ENCODE measurements at regions not wholly inside any gene's neighbourhood (a gene's known extent, or its start where the extent isn't known, plus 50 kb on each side); places are given as distances from the start of the nearest gene placed in this dataset.

DNA sequence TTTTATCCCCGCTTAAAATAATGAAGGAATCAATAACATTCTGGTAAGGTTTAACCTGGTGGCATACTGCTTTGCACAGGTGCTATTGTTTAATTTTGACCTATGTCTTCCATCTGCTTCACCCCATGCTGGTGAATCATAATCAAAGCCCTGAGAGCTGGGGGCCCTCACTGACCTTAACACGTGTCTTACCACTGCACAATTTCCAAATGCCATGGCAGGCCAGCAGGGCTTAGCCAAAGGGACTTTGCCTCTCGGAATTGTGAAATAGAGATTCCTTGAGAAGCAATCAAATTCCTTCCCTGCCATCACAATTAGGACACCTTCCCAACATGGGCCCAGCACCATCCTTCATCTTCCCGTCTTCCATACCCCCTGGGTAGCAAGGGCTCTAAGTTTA lies 242.6 kb upstream of the THBS1 start:
- H3K9me3 Mint-ChIP-seq, result no peaks in the 10 kb centered on the region
- no peak overlapping the region for H3K4me3 Mint-ChIP-seq
- no peaks in the 10 kb centered on the region for H3K4me1 Mint-ChIP-seq
- DNase-seq (ENCODE audit: low spot score in 2 of 2) (no peak), ATAC-seq (no peak)
- H3K27ac Mint-ChIP-seq, result no peak overlapping the region
- no peaks in the 10 kb centered on the region for H3K36me3 Mint-ChIP-seq

DNA sequence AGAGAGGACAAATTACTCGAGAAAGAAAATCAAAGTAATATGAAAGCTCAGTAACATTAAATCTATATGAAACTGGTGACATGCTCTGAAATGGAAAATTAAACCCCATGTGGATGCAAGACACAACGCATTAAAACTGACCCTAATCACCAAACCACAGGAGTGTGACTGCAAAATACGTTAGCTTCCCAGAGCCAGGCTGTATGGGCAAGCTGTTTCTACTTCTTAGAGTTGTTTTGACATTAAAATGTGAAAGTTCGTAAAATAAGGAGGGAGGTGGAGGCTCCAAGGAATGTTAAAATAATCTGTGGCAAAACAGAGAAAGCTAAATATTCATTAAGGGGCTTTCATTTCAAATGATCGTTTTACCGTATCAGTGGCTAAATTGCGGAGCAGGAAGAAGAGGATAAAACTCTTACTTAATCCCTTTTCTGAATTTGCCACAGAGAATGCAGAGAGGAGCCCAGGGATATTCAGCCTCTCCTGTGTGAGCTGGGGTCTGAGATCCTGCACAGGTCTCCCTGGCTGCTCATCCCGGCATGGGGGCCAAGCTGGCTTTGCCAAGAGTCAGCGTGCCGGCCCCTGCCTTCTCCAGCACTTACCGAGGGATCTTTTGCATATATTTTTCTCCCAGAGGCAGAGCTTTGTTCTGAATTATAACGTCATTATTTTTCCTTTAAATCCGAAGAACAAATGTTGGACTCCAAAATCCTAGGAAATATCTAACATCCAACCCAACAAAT lies 239.8 kb upstream of the THBS1 start:
- no peak for ATAC-seq
- no peaks in the 10 kb centered on the region for H3K9me3 Mint-ChIP-seq
- no peak overlapping the region for H3K4me3 Mint-ChIP-seq
- DNase-seq (ENCODE audit: low spot score in 2 of 2), result no peak
- H3K36me3 Mint-ChIP-seq, result no peaks in the 10 kb centered on the region
- no peak overlapping the region for H3K27ac Mint-ChIP-seq
- H3K4me1 Mint-ChIP-seq, result no peaks in the 10 kb centered on the region

DNA sequence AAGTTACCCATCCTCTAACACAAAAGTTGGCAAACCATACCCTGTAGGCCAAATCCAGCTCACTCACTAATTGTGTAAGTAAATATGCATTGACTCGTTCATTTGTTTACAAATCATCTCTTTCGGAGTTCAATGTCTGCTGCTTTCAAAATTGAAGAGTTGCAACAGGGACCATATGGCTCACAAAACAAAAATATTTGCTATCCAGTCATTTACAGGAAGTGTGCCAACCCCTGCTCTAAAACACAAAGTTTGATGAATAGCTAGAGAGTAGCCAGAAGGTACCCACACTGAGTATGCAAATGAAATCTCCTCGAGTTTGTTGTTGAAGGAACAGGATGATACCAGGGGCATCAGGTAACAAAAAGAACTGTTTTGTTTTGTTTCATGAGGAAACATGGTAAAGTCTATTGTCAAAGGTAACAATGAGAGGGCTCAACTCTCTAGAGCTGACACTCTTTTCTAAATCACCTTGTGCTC lies 236.2 kb upstream of the THBS1 start:
- Mint-ChIP-seq H3K4me3 (no peak overlapping the region), H3K27ac (no peak overlapping the region), H3K4me1 (no peaks in the 10 kb centered on the region), H3K36me3 (no peaks in the 10 kb centered on the region), H3K9me3 (no peaks in the 10 kb centered on the region)
- ATAC-seq (no peak), DNase-seq (ENCODE audit: low spot score in 2 of 2) (no peak)

DNA sequence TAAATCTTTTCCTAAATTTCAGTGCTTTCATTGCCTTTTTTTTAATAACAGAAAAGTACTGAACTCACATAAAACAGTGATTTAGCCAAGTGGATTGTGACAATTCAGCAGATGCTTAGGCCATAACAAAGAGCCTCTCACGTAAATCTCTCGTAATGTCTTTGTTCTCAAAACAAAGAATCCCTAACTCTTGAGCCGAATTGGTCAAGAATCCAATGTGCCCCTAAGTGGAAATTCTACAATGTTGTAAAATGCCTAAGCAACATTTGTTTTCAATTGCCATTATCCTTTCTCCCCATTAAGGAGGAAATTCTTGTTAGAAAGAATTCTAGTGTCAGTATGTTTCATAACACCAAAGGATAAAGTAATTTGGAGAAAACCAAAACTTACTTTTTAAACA lies 235.7 kb upstream of the THBS1 start:
- no peak overlapping the region for H3K27ac Mint-ChIP-seq
- ATAC-seq (no peak), DNase-seq (ENCODE audit: low spot score in 2 of 2) (no peak)
- no peaks in the 10 kb centered on the region for H3K36me3 Mint-ChIP-seq
- H3K4me1 Mint-ChIP-seq, result no peaks in the 10 kb centered on the region
- H3K4me3 Mint-ChIP-seq, result no peak overlapping the region
- H3K9me3 Mint-ChIP-seq, result no peaks in the 10 kb centered on the region

DNA sequence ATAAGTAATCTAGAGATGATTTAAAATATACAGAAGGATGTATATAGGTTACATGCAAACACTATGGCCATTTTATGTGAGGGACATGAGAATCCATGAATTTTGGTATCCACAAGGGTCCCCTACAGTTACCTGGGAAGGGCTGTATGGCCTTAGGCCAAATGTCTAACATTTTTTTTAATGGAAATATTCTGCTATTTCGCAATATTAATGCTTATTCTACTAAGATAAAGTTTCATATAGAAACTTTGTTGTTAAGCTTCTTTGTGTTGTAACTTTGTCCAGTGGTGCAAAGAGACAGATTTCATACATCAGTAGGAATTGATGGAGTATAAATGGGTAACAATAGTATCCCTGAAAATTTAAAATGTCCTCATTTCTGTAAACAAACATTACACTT lies 233.4 kb upstream of the THBS1 start:
- H3K4me1 Mint-ChIP-seq, result no peaks in the 10 kb centered on the region
- no peak for DNase-seq (ENCODE audit: low spot score in 2 of 2)
- ATAC-seq, result no peak
- no peaks in the 10 kb centered on the region for H3K9me3 Mint-ChIP-seq
- H3K36me3 Mint-ChIP-seq, result no peaks in the 10 kb centered on the region
- H3K27ac Mint-ChIP-seq, result no peak overlapping the region
- H3K4me3 Mint-ChIP-seq, result no peak overlapping the region

DNA sequence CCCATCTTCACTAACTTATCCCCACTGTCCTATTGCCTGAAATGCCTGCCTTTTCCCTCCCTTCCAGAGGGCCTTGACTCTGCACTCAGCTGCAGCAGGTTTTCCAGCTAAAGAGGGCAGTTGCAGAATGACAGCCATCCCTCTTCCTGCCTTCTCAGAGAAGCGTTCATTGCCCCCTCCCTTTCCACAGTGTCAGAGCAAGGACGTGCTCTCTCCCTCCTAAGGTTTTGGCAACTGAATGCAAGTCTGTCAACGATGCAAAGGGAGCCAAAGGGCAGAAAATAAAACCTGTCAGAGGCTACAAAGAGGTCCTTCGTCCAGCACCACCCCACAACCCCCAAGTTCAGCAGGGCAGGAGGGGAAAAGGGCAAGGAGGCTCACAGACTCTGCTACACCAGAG lies 230.1 kb upstream of the THBS1 start:
- H3K36me3 Mint-ChIP-seq, result no peaks in the 10 kb centered on the region
- H3K27ac Mint-ChIP-seq, result no peak overlapping the region
- H3K4me1 Mint-ChIP-seq, result no peaks in the 10 kb centered on the region
- ATAC-seq, result no peak
- DNase-seq (ENCODE audit: low spot score in 2 of 2), result no peak
- no peak overlapping the region for H3K4me3 Mint-ChIP-seq
- no peaks in the 10 kb centered on the region for H3K9me3 Mint-ChIP-seq

DNA sequence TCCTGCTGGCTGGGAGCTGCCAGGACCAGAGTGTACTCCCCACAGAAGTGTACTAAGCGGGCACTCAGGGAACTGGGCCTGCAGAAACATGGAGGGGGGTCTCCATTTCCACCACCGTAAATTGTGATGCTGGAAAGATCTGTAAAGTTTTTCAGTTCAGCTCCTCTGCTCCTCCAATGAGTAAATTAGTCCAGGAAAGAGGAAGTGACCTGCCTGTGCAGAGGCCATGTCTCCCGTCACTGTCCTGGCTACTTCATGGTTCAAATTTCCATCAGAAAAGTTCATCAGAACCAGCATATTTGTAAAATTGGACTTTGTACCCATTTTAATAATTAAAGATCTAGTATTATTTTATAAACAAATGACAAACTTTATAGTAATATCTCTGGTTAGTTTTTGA lies 226.7 kb upstream of the THBS1 start:
- H3K27ac Mint-ChIP-seq, result no peak overlapping the region
- DNase-seq (ENCODE audit: low spot score in 2 of 2) (no peak), ATAC-seq (no peak)
- H3K4me3 Mint-ChIP-seq, result no peak overlapping the region
- H3K4me1 Mint-ChIP-seq, result no peaks in the 10 kb centered on the region
- no peaks in the 10 kb centered on the region for H3K36me3 Mint-ChIP-seq
- H3K9me3 Mint-ChIP-seq, result no peaks in the 10 kb centered on the region

DNA sequence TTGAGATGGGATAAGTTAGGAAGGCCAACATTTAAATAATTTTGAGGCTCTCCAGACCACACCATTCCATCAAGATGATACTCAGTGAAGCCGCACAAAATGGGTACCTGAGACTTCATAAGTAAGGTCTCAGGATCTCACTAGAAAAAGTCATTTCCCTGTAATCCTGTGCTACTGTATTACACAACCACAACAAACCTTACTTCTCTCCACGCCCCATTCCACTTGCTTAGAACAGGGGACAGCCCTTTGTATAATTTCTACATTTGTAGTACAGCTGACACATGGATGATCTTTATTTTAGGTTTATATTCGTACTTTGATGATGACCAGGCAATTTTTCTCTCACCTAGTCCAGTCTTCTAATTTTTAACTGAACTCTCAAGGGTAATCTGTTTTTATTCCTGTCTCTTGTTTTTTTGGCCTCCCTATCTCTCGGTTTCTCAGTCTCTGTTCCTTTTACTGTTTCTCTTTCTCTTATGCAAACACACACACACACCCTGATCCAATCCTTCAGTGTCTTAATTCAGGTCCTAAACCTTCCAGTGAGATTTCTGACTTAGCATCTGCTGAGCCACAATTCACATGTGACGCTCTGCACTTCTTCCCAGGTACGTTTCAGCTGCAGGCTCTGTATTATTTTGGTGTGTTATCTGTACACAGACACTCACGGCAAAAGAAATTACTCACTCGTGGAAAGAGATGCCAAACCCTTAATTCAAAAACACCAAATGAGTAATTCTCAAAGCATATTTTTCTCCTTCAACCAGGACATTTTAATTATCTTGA lies 223.2 kb upstream of the THBS1 start:
- H3K4me3 Mint-ChIP-seq, result no peak overlapping the region

DNA sequence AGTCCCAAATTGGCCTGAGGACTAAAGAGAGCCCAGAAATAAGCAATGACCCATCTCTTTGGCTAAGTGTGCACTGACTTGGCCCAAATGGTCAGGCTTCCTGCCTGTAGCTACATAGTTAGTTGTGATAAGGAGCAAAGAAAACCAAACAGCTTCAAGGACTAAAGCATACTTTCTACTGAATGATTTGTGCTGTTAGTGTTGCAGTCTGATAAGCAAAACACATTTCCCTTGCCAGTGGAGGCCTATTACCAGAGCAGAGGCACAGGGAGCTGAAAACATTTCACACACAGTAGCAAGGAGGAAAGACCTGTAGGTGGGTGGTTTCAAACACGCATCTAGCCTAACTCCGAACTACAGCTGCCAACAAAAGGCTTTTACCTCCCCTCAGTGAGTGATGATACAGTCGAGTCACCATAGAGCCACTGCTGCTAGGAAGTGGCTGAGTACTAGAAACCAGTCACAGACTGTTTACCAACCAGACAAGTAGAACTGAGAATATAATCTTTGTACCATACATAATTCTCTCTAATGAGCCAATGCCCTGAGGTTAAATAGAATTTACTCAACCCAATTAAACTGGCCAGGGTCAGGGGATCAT lies 222.3 kb upstream of the THBS1 start:
- DNase-seq (ENCODE audit: low spot score in 2 of 2) (no peak), ATAC-seq (no peak)
- H3K36me3 Mint-ChIP-seq, result no peaks in the 10 kb centered on the region
- H3K27ac Mint-ChIP-seq, result no peak overlapping the region
- no peak overlapping the region for H3K4me3 Mint-ChIP-seq
- H3K9me3 Mint-ChIP-seq, result no peaks in the 10 kb centered on the region
- H3K4me1 Mint-ChIP-seq, result no peaks in the 10 kb centered on the region

More for the DNA sequence above, 223.2 kb upstream of the THBS1 start:
- DNase-seq (ENCODE audit: low spot score in 2 of 2) (no peak), ATAC-seq (no peak)
- H3K27ac Mint-ChIP-seq, result no peak overlapping the region
- H3K4me1 Mint-ChIP-seq, result no peaks in the 10 kb centered on the region
- no peaks in the 10 kb centered on the region for H3K36me3 Mint-ChIP-seq
- no peaks in the 10 kb centered on the region for H3K9me3 Mint-ChIP-seq

DNA sequence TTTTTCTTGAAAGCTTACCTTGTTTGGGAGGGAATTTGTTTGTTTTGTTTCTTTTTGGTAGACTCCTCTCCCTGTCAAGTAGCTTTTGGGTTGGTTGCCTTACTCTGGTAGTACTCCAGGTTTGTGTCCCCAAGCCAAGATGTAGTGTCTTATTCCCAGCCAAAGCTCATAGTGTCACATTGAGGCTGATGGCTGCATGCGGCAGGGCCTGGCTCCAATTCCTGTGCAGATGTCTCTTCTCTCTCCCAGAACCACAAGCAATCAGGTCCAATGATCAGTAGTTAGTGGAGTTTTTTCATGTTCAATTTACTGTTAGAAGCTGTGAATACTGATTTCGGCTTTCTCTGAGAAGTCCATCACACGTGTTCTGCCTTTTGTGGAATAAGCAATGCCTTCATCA lies 221.1 kb upstream of the THBS1 start:
- H3K4me1 Mint-ChIP-seq, result no peaks in the 10 kb centered on the region
- no peak overlapping the region for H3K4me3 Mint-ChIP-seq
- DNase-seq (ENCODE audit: low spot score in 2 of 2), result no peak
- no peak overlapping the region for H3K27ac Mint-ChIP-seq
- no peak for ATAC-seq
- no peaks in the 10 kb centered on the region for H3K9me3 Mint-ChIP-seq
- H3K36me3 Mint-ChIP-seq, result no peaks in the 10 kb centered on the region

DNA sequence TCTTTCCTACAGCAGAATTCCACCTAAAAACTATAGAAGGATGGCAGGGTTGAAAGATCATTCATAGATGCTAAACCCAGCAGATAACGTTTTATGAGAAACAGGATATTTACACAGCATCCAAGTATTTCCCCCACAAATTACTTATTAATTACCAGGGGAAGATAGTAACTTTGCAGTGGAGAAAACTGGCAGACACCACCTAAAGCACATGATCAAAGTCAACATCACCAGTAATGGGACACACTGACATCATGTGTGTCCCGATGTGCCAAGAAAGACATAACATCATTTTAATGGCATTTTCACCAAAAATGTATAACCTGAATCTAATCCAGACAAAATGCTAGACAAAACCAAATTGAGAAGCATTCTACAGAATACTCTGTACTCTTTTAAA lies 220.4 kb upstream of the THBS1 start:
- Mint-ChIP-seq H3K27ac (no peak overlapping the region), H3K4me1 (no peaks in the 10 kb centered on the region), H3K9me3 (no peaks in the 10 kb centered on the region), H3K36me3 (no peaks in the 10 kb centered on the region), H3K4me3 (no peak overlapping the region)
- ATAC-seq, result no peak
- DNase-seq (ENCODE audit: low spot score in 2 of 2), result no peak

DNA sequence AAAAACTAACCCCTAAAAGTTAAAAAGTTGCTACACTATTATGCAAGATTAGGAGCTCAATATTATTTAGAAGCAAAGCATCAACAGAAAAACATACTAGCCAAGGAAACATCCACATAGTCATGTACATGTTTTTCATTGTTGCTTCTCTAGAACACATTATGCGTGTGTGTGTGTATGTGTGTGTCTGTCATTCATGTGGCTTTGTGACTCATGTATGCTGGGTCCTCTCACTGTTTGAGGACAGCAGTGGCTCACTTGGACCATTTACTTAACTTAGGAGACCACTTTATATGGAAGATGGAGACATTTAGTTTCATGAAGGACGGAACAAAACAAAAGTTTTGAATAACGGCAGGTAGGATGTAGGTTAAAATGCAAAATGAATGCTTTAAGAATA lies 219.4 kb upstream of the THBS1 start:
- DNase-seq (ENCODE audit: low spot score in 2 of 2), result no peak
- no peak overlapping the region for H3K4me3 Mint-ChIP-seq

DNA sequence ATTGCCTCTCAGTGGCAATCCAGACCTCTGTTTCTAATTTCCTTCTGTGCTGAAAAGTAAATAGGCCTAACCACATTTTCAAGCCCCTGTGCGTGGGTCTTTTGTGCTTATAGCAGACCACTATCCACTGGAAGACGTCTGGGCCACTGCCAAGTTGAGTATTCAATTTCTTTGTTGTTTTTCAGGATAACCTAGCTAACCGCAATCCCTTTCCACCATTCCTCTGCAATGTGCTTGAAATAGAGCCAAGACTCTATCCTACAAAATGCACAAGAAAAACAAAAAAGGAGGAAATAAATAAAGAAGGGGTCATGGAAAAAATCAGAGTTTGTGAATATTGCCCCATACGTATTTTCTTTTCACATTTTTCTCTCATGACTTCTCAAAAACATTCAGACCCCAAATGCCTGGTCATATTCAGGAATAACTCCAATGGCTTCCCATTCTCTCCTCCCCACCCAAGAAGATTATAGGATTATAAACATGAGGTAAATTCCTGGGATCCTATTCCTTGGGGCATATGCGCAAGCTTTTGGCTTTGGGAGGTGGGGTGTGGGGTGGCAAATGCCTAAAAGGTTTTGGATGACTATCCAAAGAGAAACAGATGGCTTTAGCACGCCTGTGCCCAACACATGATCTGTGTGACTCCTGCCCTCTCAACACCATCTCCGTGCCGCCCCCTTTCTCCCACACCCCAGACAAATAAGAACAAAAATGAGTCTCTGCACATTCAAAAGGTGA lies 217.9 kb upstream of the THBS1 start:
- no peak overlapping the region for H3K4me3 Mint-ChIP-seq
- H3K36me3 Mint-ChIP-seq, result no peaks in the 10 kb centered on the region
- H3K27ac Mint-ChIP-seq, result no peak overlapping the region
- H3K4me1 Mint-ChIP-seq, result no peaks in the 10 kb centered on the region
- DNase-seq (ENCODE audit: low spot score in 2 of 2) (no peak), ATAC-seq (no peak)
- no peaks in the 10 kb centered on the region for H3K9me3 Mint-ChIP-seq

More for the DNA sequence above, 219.4 kb upstream of the THBS1 start:
- Mint-ChIP-seq H3K27ac (no peak overlapping the region), H3K36me3 (no peaks in the 10 kb centered on the region), H3K4me1 (no peaks in the 10 kb centered on the region), H3K9me3 (no peaks in the 10 kb centered on the region)
- no peak for ATAC-seq

DNA sequence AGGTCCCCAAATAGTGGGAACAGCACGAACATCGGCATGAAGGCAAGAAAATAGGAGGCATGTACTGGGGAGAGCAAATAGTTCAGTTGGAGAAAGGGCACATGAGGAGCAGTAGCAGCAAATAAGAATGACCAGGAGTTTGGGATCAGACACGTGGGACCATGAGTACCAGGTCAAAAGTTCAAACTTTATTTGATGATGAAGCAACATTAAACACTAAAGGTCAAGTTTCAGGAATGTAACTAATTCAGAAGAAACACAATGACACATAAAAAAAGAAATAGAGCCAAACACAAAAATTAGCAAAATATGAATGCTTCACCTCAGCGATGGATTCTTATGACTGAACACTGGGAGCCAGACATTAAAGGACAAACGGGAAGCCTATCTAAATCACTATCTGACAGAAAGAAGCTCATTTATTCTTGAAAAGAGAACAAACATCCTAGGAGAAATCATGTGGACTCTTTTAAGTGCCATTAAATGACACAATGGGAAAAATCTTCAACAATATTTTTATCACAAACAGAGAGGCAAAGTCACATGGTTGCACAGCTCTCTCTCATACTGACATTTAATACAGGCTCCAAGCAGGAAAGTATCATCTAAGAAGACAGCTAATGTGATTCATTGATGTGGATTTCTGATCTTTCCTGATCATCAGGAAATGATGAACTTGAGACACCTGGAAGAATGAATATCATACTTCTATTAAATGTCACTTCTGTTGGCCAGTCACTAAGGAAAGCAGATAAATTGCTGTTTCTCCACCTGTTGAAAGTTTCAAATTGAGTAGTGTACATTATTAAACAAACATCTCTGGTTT lies 216.9 kb upstream of the THBS1 start:
- ATAC-seq, result no peak
- Mint-ChIP-seq H3K27ac (no peak overlapping the region), H3K4me3 (no peak overlapping the region), H3K36me3 (no peaks in the 10 kb centered on the region), H3K9me3 (peaks cover 4% of the 10 kb centered on the region), H3K4me1 (no peaks in the 10 kb centered on the region)
- DNase-seq (ENCODE audit: low spot score in 2 of 2), result no peak

DNA sequence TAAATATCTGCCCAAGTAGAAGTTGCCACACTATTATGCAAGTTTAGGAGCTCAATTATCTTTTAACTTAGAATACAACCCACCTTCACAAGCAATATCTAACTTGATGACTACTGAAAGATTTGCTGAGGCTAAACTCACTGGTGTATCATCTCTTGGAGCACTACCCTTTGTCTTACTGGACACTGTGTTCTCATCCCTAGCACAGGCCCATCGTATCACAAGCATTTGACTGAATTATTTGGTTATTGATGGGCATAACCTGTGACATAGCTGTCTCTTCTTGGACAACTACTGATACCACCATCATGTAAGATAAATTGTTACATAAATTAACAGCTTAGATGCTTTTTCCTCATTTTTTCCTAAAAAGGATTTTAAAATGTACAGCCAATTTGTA lies 216.2 kb upstream of the THBS1 start:
- H3K4me1 Mint-ChIP-seq, result no peaks in the 10 kb centered on the region
- DNase-seq (ENCODE audit: low spot score in 2 of 2) (no peak), ATAC-seq (no peak)
- no peaks in the 10 kb centered on the region for H3K36me3 Mint-ChIP-seq
- H3K27ac Mint-ChIP-seq, result no peak overlapping the region
- H3K4me3 Mint-ChIP-seq, result no peak overlapping the region
- peaks cover 4% of the 10 kb centered on the region for H3K9me3 Mint-ChIP-seq

Data from stimulated activated effector memory CD8-positive, alpha-beta T cell treated with anti-CD3 and anti-CD28 coated beads, Interleukin-12 subunit alpha, Interleukin-12 subunit beta, amount 100 ng/mL, for 72 hours (primary cell).